SU-DHL-6 (cell line): ENCODE measurements at regions not wholly inside any gene's neighbourhood (a gene's known extent, or its start where the extent isn't known, plus 50 kb on each side); places are given as distances from the start of the nearest gene placed in this dataset.

Experiments
- H2AFZ ChIP-seq: fragments of 200-600 bp; sonication (generic); 2 replicates; pipeline ENCODE4 v1.6.1; 2014; ENCODE audit warnings: low read depth, mild to moderate bottlenecking, moderate library complexity, mixed read lengths, antibody characterized with exemption, low read length; ENCODE audit not compliant: severe bottlenecking
- H3F3A ChIP-seq: fragments of 200-600 bp; shearing (Covaris generic); 2 replicates; pipeline ENCODE4 v1.6.0; 2016; ENCODE audit warnings: antibody characterized with exemption, mild to moderate bottlenecking; ENCODE audit not compliant: insufficient read depth
- H3K27ac ChIP-seq: fragments of 200-600 bp; sonication (generic); 2 replicates; pipeline ENCODE4 v1.5.1; 2016; ENCODE audit warnings: low read depth, mild to moderate bottlenecking, low read length, moderate library complexity, mixed read lengths
- H3K27me3 ChIP-seq: fragments of 200-600 bp; sonication (generic), shearing (Covaris generic); 2 replicates; pipeline ENCODE4 v1.6.0; 2014; ENCODE audit warnings: mild to moderate bottlenecking, low read length
- H3K36me3 ChIP-seq: fragments of 200-600 bp; sonication (generic); 2 replicates; pipeline ENCODE4 v1.6.1; 2014; ENCODE audit warnings: mild to moderate bottlenecking, low read length, mixed read lengths
- H3K4me2 ChIP-seq: fragments of 300-600, 200-600 bp; shearing (Covaris generic), sonication (generic); 2 replicates; pipeline ENCODE4 v1.6.0; 2014; ENCODE audit warnings: low read length, low read depth, mild to moderate bottlenecking; ENCODE audit not compliant: poor library complexity, severe bottlenecking
- H3K4me3 ChIP-seq: fragments of 200-600 bp; sonication (generic); 2 replicates; pipeline ENCODE4 v1.5.1; 2014; ENCODE audit warnings: antibody characterized with exemption, low read length, mild to moderate bottlenecking, mixed read lengths; ENCODE audit not compliant: insufficient read depth, poor library complexity, severe bottlenecking
- H3K79me2 ChIP-seq: fragments of 200-600 bp; sonication (generic); 2 replicates; pipeline ENCODE4 v1.6.1; 2014; ENCODE audit warnings: mild to moderate bottlenecking, low read length, moderate library complexity; ENCODE audit not compliant: insufficient read depth
- H3K9ac ChIP-seq: fragments of 200-600 bp; sonication (generic); 2 replicates; pipeline ENCODE4 v1.7.0; 2014; ENCODE audit warnings: mild to moderate bottlenecking, low read length
- H3K9me2 ChIP-seq: fragments of 200-600 bp; sonication (generic); replicated peaks from 2 replicates; pipeline ENCODE4 v1.6.1; 2014; ENCODE audit warnings: low read length; ENCODE audit not compliant: insufficient read depth
- H3K9me3 ChIP-seq: fragments of 200-600 bp; sonication (generic); 2 replicates; pipeline ENCODE4 v1.6.1; 2014; ENCODE audit warnings: low read length, mixed read lengths; ENCODE audit not compliant: insufficient read depth
- H4K20me1 ChIP-seq: fragments of 200-600 bp; sonication (generic); 2 replicates; pipeline ENCODE4 v1.6.1; 2014; ENCODE audit warnings: low read depth, mild to moderate bottlenecking, antibody characterized with exemption, low read length, moderate library complexity, mixed read lengths
- CTCF ChIP-seq: fragments of 200-600 bp; sonication (generic); IDR thresholded peaks from one replicate; pipeline ENCODE4 v1.5.1; 2017; ENCODE audit warnings: antibody characterized with exemption, mild to moderate bottlenecking, low read length, moderate library complexity; ENCODE audit not compliant: insufficient read depth, poor library complexity, severe bottlenecking
- EZH2phosphoT487 ChIP-seq: fragments of 200-600 bp; sonication (generic), shearing (Covaris generic); conservative IDR thresholded peaks from 2 replicates; pipeline ENCODE4 v1.6.1; 2018; ENCODE audit warnings: mild to moderate bottlenecking, antibody characterized with exemption, low read length, moderate library complexity, mixed read lengths

GRCh38 chr20:19074356-19074755 lies 138.1 kb upstream of the SLC24A3 start:
- no peaks in the 10 kb centered on the region for H3K36me3 ChIP-seq
- H3K27ac ChIP-seq, result no peak overlapping the region
- H3K79me2 ChIP-seq, result no peaks in the 10 kb centered on the region
- no peaks in the 10 kb centered on the region for H4K20me1 ChIP-seq
- no peaks in the 10 kb centered on the region for H3K27me3 ChIP-seq
- no peak overlapping the region for H3K4me3 ChIP-seq
- no peak for TF ChIP-seq CTCF
- no peak for TF ChIP-seq EZH2phosphoT487
- no peak overlapping the region for H2AFZ ChIP-seq
- no peaks in the 10 kb centered on the region for H3K9me3 ChIP-seq
- no peaks in the 10 kb centered on the region for H3F3A ChIP-seq
- no peak overlapping the region for H3K9ac ChIP-seq
- no peak overlapping the region for H3K4me2 ChIP-seq
- H3K9me2 ChIP-seq, result no peaks in the 10 kb centered on the region

- no peaks in the 10 kb centered on the region for H3F3A ChIP-seq
- H3K27ac ChIP-seq, result no peak overlapping the region
- H3K79me2 ChIP-seq, result no peaks in the 10 kb centered on the region
- no peak overlapping the region for H3K9ac ChIP-seq
- TF ChIP-seq EZH2phosphoT487 (no peak), CTCF (no peak)
- H3K27me3 ChIP-seq, result no peaks in the 10 kb centered on the region
- H3K9me2 ChIP-seq, result no peaks in the 10 kb centered on the region
- H3K4me3 ChIP-seq, result no peak overlapping the region
- no peaks in the 10 kb centered on the region for H3K9me3 ChIP-seq
- H3K4me2 ChIP-seq, result no peak overlapping the region
- H2AFZ ChIP-seq, result no peak overlapping the region
- H4K20me1 ChIP-seq, result no peaks in the 10 kb centered on the region
- no peaks in the 10 kb centered on the region for H3K36me3 ChIP-seq
Measured at GRCh38 chr20:19074828-19075516, 137.5 kb upstream of the SLC24A3 start.

- Histone ChIP-seq H3K27me3 (no peaks in the 10 kb centered on the region), H3K79me2 (no peaks in the 10 kb centered on the region), H3K27ac (no peak overlapping the region), H2AFZ (no peak overlapping the region), H4K20me1 (no peaks in the 10 kb centered on the region), H3F3A (no peaks in the 10 kb centered on the region), H3K36me3 (no peaks in the 10 kb centered on the region), H3K4me2 (no peak overlapping the region), H3K4me3 (no peak overlapping the region), H3K9me3 (no peaks in the 10 kb centered on the region), H3K9ac (no peak overlapping the region), H3K9me2 (no peaks in the 10 kb centered on the region)
- TF ChIP-seq CTCF (no peak), EZH2phosphoT487 (no peak)
Measured at GRCh38 chr20:19077370-19078220, 134.8 kb upstream of the SLC24A3 start.
